ENCODE measurements at regions not wholly inside any gene's neighbourhood (a gene's known extent, or its start where the extent isn't known, plus 50 kb on each side); places are given as distances from the start of the nearest gene placed in this dataset.

DNA sequence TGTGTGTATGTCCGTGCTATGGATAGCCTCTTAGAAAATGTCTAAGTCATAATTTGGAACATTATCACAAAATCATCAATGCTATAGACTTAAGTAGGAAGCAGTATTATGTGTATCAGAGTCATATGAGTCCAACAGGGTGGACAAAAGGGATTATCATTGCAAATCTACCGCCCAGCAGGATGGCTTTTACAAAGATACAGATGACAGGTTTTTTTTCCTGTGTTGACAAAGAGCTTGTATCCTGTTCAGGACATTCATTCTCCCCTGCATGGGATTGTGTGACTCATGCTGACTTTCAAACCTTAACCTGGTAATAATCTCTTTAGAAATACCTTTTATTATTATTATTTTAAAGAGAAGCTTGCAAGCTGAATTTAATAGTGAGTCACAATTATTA lies 310.3 kb upstream of the GNPDA2 start:
- TF ChIP-seq, protein P1, sequence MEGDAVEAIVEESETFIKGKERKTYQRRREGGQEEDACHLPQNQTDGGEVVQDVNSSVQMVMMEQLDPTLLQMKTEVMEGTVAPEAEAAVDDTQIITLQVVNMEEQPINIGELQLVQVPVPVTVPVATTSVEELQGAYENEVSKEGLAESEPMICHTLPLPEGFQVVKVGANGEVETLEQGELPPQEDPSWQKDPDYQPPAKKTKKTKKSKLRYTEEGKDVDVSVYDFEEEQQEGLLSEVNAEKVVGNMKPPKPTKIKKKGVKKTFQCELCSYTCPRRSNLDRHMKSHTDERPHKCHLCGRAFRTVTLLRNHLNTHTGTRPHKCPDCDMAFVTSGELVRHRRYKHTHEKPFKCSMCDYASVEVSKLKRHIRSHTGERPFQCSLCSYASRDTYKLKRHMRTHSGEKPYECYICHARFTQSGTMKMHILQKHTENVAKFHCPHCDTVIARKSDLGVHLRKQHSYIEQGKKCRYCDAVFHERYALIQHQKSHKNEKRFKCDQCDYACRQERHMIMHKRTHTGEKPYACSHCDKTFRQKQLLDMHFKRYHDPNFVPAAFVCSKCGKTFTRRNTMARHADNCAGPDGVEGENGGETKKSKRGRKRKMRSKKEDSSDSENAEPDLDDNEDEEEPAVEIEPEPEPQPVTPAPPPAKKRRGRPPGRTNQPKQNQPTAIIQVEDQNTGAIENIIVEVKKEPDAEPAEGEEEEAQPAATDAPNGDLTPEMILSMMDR (conservative IDR thresholded peaks at IDR 0.05): no peak
- no peak overlapping the region for H3K27ac ChIP-seq

DNA sequence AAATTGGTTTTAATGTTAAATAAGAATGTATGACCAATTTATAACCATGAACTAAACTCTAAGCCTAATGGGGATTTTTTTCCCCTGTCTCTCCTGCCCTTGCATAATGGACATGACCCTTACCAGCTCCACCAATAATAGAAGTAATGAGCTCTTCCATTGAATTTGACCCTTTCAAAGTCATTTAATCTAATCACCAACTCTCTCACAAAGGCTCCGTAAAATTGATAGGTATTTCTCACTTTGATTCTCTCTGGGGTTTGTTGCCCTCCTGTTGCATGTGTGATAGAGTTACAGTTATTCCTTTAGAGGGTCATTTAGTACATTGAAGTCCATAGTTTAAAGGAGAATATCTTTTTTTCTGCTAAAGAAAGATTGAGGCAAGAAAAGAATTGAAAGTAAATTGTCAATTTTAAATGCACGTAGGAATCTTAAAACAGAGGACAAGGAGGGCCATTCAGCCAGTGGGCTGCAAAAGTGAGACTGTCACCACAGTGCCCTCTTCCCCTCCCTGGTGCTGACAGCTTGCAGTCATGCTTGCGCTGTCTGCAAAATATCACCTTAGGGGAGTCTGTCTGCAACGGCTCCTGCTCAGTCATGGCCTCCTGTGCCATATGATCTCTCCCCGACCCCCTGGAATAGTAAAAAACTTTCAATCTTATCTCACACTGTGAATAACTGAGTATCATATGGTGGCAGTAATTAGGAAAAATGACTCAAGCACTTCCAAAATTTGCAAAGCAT lies 307.5 kb upstream of the GNPDA2 start:
- TF ChIP-seq, protein P1 (conservative IDR thresholded peaks at IDR 0.05): no peak
- no peak overlapping the region for H3K27ac ChIP-seq

DNA sequence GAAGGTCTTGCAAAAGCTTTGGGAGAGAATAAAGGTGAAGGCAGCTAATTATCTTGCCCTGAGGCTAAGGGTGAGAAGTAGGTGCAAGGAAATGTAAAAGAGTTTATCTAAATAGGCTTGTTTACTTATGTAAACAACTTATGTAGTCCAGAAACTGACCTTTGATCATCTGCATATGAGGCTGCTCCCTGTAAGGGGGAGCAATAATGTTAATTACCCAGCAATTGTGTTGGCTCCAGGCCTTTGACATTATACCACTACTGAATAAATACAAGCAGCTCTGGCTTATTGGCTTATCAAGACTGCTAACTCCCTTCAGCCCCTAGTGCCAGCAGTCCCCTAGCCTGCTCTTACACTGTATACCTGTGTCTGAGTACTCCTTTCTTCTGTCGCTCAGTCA lies 303.7 kb upstream of the GNPDA2 start:
- TF ChIP-seq, protein P1 (conservative IDR thresholded peaks at IDR 0.05): no peak
- no peak overlapping the region for H3K27ac ChIP-seq

DNA sequence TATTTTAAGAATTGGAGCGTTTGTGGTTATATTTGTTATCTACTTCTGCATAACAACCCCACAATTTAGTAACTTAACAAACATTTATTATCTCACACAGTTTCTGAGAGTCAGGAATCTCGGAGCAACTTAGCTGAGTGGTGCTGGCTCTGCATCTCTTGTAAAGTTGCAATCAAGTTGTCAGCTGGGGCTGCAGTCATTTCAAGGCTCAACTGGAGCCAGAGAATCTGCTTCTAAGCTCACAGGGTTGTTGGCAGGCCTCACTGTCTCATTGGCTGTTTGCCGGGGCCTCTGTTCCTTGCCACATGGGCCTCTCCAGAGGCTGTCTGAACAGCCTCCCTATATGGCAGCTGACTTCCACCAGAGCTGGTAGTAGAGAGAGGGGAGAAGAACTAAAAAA lies 281.2 kb upstream of the GNPDA2 start:
- TF ChIP-seq, protein P1 (conservative IDR thresholded peaks at IDR 0.05): no peak
- no peak overlapping the region for H3K27ac ChIP-seq

DNA sequence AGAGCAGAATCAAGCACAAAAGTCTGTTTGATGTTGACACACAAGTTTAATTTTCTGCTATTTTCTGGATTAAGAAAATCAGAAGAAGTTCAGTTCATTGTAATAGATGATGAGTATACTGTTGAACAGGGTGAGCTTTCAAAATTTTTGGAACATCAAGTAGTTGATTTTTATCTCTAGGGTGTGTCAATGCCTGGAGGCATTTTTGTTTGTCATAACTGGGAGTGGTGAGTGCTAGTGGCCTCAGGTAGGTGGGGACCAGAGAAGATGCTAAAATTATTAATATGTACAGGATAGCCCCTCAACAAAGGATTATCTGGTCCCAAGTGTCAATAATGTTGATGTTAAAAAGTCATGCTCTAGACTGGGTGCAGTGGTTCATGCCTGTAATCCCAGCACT lies 279.7 kb upstream of the GNPDA2 start:
- TF ChIP-seq, protein P1 (conservative IDR thresholded peaks at IDR 0.05): no peak
- H3K27ac ChIP-seq: no peak overlapping the region

DNA sequence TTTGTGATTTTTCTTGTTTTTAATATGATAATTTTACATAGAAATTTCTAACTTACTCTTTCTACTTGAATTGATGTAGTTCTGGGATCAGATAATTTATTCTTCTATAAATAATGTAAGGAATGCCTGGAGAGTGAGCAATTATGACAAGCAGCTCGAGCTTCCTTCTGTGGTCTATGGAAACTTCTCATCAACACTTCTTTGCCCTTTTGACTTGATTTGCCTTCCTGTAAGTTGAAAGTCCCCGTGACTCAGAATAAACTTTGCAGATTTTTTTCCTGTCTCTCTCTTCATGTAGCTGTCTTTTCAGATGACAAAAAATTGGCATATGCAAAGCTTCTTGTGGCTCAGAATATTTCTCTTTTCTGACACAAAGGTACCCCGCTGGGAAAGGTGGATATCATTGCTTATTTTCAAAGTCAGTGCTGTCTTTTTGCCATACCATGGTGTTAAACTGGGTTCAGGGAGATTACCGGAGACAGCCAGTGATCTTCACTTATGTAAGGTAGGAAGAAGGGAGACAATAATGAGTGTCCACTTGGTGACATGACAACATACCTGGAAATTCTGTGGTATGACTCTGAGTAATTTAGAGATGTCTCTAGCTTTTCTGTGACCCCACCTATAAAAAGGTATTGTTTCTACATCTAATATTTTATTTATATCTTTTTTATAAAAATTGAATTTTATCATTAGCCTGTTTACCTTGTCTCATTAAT lies 278.6 kb upstream of the GNPDA2 start:
- TF ChIP-seq, protein P1 (conservative IDR thresholded peaks at IDR 0.05): no peak
- H3K27ac ChIP-seq: no peak overlapping the region

DNA sequence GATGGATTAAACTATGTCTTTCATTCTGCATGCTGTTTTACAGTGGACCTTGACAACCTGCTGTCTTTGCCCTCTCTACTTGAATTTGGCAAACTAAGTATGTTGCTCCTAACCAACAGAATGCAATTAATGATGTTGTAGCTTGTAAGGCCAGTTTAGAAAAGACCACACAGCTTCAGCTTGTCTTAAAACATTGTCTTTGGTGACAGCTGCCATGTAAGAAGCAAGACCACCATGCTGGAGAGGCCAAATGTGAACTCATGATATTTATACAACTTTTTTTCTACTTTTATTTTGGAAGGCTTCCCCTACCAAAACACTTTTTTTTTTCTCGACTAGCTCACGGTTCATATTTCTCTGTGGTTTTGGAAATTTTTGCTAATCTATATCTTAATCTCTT lies 278.0 kb upstream of the GNPDA2 start:
- no peak overlapping the region for H3K27ac ChIP-seq
- TF ChIP-seq, protein P1 (conservative IDR thresholded peaks at IDR 0.05): no peak

Data from VCaP (cell line).